Nephron (organoid): ENCODE measurements at regions not wholly inside any gene's neighbourhood (a gene's known extent, or its start where the extent isn't known, plus 50 kb on each side); places are given as distances from the start of the nearest gene placed in this dataset.
A peak's percentile ranks its signal among the peaks of the same experiment; 100 is the strongest.

ENCODE experiments used
- H3K27ac Mint-ChIP-seq, 3 experiments: 2 replicates each; pipeline ENCODE4 v1.8.0; 2020; ENCODE audit warnings: mixed read lengths in 3 of 3, mild to moderate bottlenecking in 2 of 3, moderate library complexity in 1 of 3
- H3K27me3 Mint-ChIP-seq: 2 replicates; pipeline ENCODE4 v1.8.0; 2021; ENCODE audit warnings: low read depth, mild to moderate bottlenecking, moderate library complexity, mixed read lengths
- H3K36me3 Mint-ChIP-seq: 2 replicates; pipeline ENCODE4 v1.8.0; 2020; ENCODE audit warnings: low read depth, mixed read lengths
- H3K4me1 Mint-ChIP-seq: 2 replicates; pipeline ENCODE4 v1.8.0; 2020; ENCODE audit warnings: mixed read lengths
- H3K4me3 Mint-ChIP-seq, 3 experiments: 2 replicates each; pipeline ENCODE4 v1.8.0; 2020; ENCODE audit warnings: mild to moderate bottlenecking in 3 of 3, mixed read lengths in 3 of 3, moderate library complexity in 2 of 3
- H3K9me3 Mint-ChIP-seq: 2 replicates; pipeline ENCODE4 v1.8.0; 2020; ENCODE audit warnings: mixed read lengths
- CTCF ChIP-seq, 3 experiments: fragments of 200-600 bp; sonication (generic); IDR thresholded peaks; one replicate each; pipeline ENCODE4 v1.5.0; 2021; ENCODE audit warnings: antibody characterized with exemption in 3 of 3; ENCODE audit not compliant: unreplicated experiment in 3 of 3

GRCh38 chr6:102749210-102749971, 1355.9 kb downstream of the GRIK2 start:
- no peak for TF ChIP-seq CTCF (IDR thresholded peaks at IDR 0.05; ENCODE audit: unreplicated experiment in 3 of 3)
- no peak overlapping the region for H3K27ac Mint-ChIP-seq
- no peaks in the 10 kb centered on the region for H3K9me3 Mint-ChIP-seq
- H3K27me3 Mint-ChIP-seq: no peaks in the 10 kb centered on the region
- no peak overlapping the region for H3K4me3 Mint-ChIP-seq
- no peaks in the 10 kb centered on the region for H3K36me3 Mint-ChIP-seq
- no peaks in the 10 kb centered on the region for H3K4me1 Mint-ChIP-seq

GRCh38 chr6:102746941-102747340, 1353.4 kb downstream of the GRIK2 start:
- no peak for TF ChIP-seq CTCF (IDR thresholded peaks at IDR 0.05; ENCODE audit: unreplicated experiment in 3 of 3)
- Mint-ChIP-seq H3K27ac (no peak overlapping the region), H3K9me3 (no peaks in the 10 kb centered on the region), H3K4me1 (peaks cover 13% of the 10 kb centered on the region), H3K36me3 (no peaks in the 10 kb centered on the region), H3K27me3 (no peaks in the 10 kb centered on the region), H3K4me3 (no peak overlapping the region)

DNA sequence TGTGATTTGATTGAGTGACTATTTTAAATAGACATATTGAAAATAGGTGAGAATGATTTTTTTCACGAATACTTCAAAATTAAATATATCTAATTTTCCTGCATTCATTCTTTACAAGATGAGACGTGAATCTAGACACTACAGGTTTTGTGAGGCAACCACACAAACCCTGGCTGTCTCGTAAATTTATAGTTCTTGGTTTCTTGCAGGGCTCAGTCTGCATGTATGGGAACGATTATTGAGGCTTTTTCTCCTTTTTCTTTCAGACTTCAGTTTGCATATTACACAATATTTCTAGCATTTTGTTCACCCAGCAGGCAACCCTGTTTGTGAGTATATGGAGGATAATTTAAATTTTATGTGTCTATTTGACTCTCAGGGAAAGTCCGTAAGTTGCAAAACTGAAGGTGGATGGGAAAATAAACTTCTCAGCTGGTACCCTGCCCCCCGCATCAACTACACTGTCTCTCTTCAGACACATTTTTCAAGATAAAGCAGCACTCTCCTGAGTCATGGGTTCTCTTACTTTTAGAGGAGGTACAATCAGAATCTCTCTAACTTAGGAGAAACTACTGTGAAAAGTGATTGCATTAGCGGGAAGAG, 1349.3 kb downstream of the GRIK2 start:
- TF ChIP-seq CTCF (IDR thresholded peaks at IDR 0.05; ENCODE audit: unreplicated experiment in 3 of 3): no peak
- H3K9me3 Mint-ChIP-seq: no peaks in the 10 kb centered on the region
- peak overlapping the region; percentile 42 to 76 (median 69) for H3K27ac Mint-ChIP-seq
- H3K27me3 Mint-ChIP-seq: no peaks in the 10 kb centered on the region
- peak overlapping the region; percentile 11 to 33 (median 12) for H3K4me3 Mint-ChIP-seq
- H3K4me1 Mint-ChIP-seq: peaks cover 18% of the 10 kb centered on the region
- no peaks in the 10 kb centered on the region for H3K36me3 Mint-ChIP-seq

GRCh38 chr6:102742028-102742427, 1348.5 kb downstream of the GRIK2 start:
- no peaks in the 10 kb centered on the region for H3K9me3 Mint-ChIP-seq
- H3K27ac Mint-ChIP-seq: peak overlapping the region in 2 of 3 experiments; percentile 69 to 76
- H3K4me3 Mint-ChIP-seq: peak overlapping the region in 2 of 3 experiments; percentile 2 to 49
- no peaks in the 10 kb centered on the region for H3K36me3 Mint-ChIP-seq
- H3K27me3 Mint-ChIP-seq: no peaks in the 10 kb centered on the region
- H3K4me1 Mint-ChIP-seq: peaks cover 18% of the 10 kb centered on the region
- TF ChIP-seq CTCF (IDR thresholded peaks at IDR 0.05; ENCODE audit: unreplicated experiment in 3 of 3): no peak

GRCh38 chr6:102736941-102737368, 1343.4 kb downstream of the GRIK2 start:
- no peaks in the 10 kb centered on the region for H3K36me3 Mint-ChIP-seq
- no peaks in the 10 kb centered on the region for H3K9me3 Mint-ChIP-seq
- H3K4me1 Mint-ChIP-seq: peaks cover 6% of the 10 kb centered on the region
- H3K27me3 Mint-ChIP-seq: no peaks in the 10 kb centered on the region
- H3K4me3 Mint-ChIP-seq: no peak overlapping the region
- no peak overlapping the region for H3K27ac Mint-ChIP-seq
- TF ChIP-seq CTCF (IDR thresholded peaks at IDR 0.05; ENCODE audit: unreplicated experiment in 3 of 3): no peak
